Adipocyte (in vitro differentiated cells): ENCODE measurements at regions not wholly inside any gene's neighbourhood (a gene's known extent, or its start where the extent isn't known, plus 50 kb on each side); places are given as distances from the start of the nearest gene placed in this dataset.
"Not testable (repeated sequence)": the region's sequence is repeated elsewhere in the genome, so short reads cannot be mapped to it uniquely, and the experiment has no call there.

Source experiments
- DNase-seq: peaks from one replicate; pipeline ENCODE4 v3.0.0-alpha.2; 2015; ENCODE audit warnings: low read depth
- H3K27me3 ChIP-seq: replicated peaks from 2 replicates; pipeline ENCODE4 v1.7.0; 2013; ENCODE audit warnings: mild to moderate bottlenecking, low read length, moderate library complexity; ENCODE audit not compliant: control insufficient read depth, insufficient read depth
- H3K36me3 ChIP-seq: 2 replicates; pipeline ENCODE4 v1.7.0; 2013; ENCODE audit warnings: low read length, mild to moderate bottlenecking, moderate library complexity; ENCODE audit not compliant: control insufficient read depth, insufficient read depth, severe bottlenecking
- H3K4me1 ChIP-seq: 2 replicates; pipeline ENCODE4 v1.7.0; 2013; ENCODE audit warnings: mild to moderate bottlenecking, low read length, moderate library complexity; ENCODE audit not compliant: control insufficient read depth, insufficient read depth
- H3K4me3 ChIP-seq: 2 replicates; pipeline ENCODE4 v1.7.0; 2013; ENCODE audit warnings: mild to moderate bottlenecking, low read length, moderate library complexity
- H3K9ac ChIP-seq: 2 replicates; pipeline ENCODE4 v1.7.0; 2013; ENCODE audit warnings: mild to moderate bottlenecking, low read length, moderate library complexity
- H3K9me3 ChIP-seq: 2 replicates; pipeline ENCODE4 v1.7.0; 2013; ENCODE audit warnings: mild to moderate bottlenecking, low read length, moderate library complexity; ENCODE audit not compliant: control insufficient read depth

DNA sequence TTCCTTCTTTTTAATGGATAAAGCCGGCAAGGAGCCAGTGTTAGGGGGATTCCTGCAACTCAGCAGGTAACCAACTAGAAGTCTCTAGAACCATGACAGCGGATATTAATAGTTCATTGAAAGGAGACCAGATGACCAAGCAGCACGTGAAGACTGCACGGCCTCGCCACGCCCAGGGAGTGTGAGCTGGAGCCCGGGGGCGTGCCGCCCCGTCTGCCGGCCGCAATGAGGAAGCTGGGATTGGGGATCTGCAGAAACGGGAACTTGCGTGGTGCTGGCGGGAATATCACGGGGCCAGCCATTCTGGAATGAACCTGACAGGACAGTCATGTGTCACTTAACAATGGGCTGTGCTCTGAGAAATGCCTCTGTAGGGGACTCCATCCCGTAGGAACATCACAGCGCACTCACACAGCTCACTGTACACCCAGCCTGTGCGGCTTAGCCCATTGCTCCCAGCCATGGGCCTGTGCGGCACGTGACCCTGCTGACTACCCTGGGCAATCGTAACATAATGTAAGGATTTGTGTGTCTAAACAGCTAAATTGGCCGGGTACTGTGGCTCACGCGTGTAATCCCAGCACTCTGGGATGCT, 4092.8 kb upstream of the TPTE start:
- H3K9ac ChIP-seq, H3K4me1 ChIP-seq, H3K9me3 ChIP-seq, H3K4me3 ChIP-seq, DNase-seq, H3K27me3 ChIP-seq, H3K36me3 ChIP-seq: not testable (repeated sequence)

DNA sequence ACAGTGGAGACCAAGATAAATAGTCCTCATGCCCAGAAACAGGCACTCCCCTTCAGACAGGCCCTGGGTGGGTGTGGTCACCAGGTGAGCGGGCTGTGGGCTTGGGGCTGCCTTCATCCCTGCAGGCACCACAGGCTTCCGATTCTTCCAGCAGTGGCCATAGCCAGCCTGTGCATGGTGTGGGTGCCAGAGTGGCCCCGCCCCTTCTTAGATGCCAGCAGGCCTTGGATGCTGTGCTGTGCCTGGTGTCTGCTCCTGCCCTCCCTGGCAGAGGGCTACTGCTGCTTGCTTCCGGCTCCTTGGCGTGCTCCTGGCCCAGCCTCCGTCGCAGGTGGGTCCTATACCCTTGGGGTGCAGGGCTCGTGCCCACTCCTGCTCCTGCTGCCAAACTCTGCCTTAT, 4091.5 kb upstream of the TPTE start:
- H3K4me3 ChIP-seq, H3K4me1 ChIP-seq, H3K9ac ChIP-seq, H3K36me3 ChIP-seq, H3K27me3 ChIP-seq, DNase-seq, H3K9me3 ChIP-seq: not testable (repeated sequence)

DNA sequence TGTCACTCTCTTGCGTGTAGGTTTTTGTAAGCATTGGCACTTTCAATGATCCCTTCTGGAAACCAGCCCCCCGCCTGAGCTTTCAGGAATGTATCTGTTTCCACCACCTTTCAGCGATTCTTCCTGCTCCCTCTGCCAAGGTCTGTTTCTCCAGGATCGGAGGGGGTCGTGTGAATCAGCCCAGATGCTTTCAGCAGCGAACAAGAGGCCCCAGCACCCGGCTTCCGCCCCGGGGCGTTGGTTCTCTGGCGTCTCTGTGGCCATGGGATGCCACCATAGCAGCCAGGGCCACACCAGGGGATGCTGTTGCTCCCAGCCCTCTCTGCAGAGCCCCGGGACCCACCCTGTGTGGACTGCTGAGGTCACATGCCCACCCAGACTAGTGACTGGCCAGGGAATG, 4088.2 kb upstream of the TPTE start:
- not testable (repeated sequence) for H3K9me3 ChIP-seq, H3K4me1 ChIP-seq, DNase-seq, H3K27me3 ChIP-seq, H3K36me3 ChIP-seq, H3K4me3 ChIP-seq, H3K9ac ChIP-seq

DNA sequence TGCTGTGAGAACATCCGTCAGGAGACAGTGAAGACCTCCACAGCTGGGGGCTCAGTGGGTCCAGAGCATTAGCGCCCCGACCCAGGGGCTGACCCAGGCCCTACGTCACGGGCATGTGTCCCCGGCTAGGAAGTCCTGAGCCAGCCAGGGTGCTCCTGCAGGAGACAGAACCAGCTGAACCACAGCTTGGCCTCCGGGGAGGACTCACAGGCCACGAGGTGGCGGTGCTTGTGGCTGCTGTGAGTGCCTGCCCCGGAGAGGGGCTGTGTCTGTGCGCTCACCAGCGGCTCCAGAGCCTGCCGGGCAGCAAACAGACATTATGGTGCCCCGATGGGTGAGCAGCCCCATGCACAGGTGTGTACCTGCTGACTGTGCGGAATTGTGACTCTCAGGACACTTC, 4085.2 kb upstream of the TPTE start:
- H3K4me1 ChIP-seq, DNase-seq, H3K9ac ChIP-seq, H3K36me3 ChIP-seq, H3K27me3 ChIP-seq, H3K9me3 ChIP-seq, H3K4me3 ChIP-seq: not testable (repeated sequence)

DNA sequence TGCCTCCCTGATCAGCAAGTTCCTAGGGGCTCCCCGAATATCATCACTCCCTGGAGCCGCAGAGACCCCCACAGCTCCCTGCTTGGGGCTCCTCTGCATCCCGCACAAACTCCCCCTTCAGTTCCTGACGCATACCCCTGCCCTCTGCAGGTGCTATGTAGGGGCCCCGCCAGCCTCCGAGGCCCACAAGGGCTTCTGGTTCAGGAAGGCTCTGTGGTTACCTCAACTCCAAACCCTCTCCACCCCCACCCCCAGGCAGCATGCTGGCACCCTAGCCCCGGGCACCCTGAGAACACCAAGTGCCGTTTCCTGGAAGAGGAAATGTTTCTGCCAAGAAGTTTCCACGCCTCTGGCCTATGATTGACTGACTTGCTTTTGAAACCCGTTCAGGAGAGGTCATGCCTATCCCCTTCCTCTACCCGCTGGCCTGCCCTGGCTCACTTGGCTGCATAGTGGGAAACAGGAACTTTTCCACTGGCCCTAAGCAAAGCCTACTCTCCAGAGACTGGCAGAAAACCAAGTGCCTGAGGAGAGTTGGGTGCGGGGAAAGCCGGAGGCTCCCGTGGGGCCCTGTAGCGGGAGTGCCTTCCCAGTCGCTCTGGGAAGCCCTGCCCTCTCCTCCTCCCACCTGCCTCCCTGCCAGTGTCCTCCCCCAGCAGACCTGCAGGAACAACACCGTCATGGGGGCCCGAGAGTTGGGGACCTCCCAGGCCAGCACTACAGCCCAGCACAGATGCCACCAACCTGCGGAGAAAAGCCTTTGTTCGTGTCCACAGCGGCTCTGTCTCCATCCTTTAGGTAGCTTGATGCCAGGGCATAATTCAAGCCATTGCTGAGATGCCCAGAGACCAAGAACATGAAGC, 4084.2 kb upstream of the TPTE start:
- not testable (repeated sequence) for H3K27me3 ChIP-seq, H3K4me3 ChIP-seq, H3K36me3 ChIP-seq, H3K9ac ChIP-seq, DNase-seq, H3K9me3 ChIP-seq, H3K4me1 ChIP-seq

DNA sequence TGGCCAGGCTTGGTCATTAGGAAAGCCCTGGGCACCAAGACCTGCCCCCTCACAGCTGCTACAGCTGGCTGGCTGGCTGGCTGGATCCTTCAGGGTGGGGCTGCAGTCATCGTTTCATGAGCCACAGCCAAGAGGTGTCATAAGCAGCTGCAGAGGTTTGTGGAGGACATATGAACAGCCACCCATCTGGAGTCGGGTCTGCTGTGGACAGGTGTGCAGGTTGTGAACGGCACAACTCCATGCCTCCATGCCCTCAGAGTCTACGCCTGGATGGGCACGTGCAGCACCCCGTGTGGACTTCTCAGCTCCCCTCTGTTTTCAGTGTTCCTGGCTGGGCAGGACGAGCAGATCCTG, 4083.6 kb upstream of the TPTE start:
- H3K27me3 ChIP-seq, H3K4me3 ChIP-seq, DNase-seq, H3K9ac ChIP-seq, H3K4me1 ChIP-seq, H3K9me3 ChIP-seq, H3K36me3 ChIP-seq: not testable (repeated sequence)

DNA sequence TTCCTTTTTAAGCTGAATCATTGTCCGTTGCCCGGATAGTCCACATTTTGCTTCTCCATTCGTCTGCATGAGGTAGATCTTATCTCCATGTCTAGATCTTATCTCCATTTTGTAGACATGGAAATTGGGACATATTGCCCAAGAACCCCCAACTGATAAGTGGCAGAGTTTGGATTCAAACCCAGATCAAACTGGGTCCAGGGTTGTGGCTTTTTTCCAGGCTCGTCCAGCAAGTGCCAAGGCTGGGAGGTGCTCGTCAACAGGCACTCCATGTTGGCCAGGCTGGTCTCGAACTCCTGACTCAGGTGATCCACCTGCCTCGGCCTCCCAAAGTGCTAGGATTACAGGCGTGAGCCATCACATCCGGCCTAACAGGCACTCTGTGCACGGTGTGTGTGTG, 4082.3 kb upstream of the TPTE start:
- not testable (repeated sequence) for H3K27me3 ChIP-seq, H3K4me1 ChIP-seq, H3K9ac ChIP-seq, H3K36me3 ChIP-seq, H3K4me3 ChIP-seq, H3K9me3 ChIP-seq, DNase-seq

DNA sequence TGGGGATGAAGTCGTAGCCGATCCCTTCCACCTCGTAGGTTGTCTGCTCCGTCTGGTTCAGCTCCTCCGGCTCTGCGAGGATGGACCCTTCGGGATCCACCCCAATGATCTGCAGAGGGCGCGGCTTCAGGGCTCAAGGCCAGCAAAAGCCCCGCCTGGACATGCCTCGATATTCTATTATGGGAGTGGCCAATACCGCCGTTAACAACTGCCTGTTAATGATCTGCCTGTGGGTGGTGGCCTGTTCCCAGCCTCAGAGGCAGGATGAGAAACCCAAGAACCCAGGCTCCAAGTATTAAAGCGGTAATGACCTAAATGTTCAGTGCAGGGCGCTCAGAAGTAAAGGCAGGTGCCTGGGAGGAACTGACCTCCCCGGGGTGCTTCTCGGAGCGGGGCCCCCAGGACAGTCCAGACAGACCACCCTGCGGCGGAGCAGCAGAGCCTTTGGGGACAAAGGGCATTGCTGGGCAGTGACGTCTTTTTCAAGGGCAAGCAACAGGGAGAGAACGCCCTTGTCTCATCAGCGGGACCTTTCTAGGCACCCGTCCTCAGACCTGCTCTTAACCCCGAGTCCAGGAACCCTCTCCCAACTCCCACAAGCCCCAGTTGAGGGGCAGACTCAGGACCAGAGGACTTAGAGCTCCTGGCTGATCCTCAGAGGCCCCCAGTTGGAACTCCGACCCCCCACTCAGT, 4066.6 kb upstream of the TPTE start:
- H3K9ac ChIP-seq, H3K27me3 ChIP-seq, H3K36me3 ChIP-seq, DNase-seq, H3K4me3 ChIP-seq, H3K9me3 ChIP-seq, H3K4me1 ChIP-seq: not testable (repeated sequence)

DNA sequence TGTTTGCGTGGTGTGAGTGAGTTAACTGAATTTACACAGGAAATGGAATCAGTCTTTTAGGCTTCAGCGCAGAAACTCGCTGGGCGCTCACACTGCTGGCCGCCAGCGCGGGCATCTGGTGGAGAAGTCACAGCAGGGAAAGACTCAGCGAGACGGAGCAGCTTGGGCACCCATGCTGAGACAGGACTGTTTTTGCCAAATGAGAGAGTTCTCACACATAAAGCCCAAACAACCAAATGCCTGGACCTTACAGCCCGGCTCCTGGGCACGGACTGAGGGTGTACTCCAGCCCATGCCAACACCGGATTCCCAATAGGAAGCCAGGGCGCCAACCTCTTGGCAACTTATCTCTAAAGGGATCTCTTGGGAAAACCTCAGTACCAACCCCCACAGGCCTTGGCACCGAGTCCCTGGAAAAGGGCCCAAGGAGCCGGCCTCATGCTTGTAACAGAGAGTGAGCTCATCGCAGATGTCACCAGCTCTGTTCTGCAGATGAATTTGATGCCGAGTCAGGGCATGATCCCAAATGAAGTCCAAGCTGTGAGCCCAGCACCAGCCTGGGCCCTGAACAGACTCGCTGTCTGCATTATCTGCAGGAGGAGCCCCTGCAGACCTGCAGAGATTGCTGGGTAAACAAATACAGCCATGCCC, 4065.2 kb upstream of the TPTE start:
- not testable (repeated sequence) for H3K36me3 ChIP-seq, H3K4me1 ChIP-seq, H3K4me3 ChIP-seq, H3K9ac ChIP-seq, H3K9me3 ChIP-seq, H3K27me3 ChIP-seq, DNase-seq

DNA sequence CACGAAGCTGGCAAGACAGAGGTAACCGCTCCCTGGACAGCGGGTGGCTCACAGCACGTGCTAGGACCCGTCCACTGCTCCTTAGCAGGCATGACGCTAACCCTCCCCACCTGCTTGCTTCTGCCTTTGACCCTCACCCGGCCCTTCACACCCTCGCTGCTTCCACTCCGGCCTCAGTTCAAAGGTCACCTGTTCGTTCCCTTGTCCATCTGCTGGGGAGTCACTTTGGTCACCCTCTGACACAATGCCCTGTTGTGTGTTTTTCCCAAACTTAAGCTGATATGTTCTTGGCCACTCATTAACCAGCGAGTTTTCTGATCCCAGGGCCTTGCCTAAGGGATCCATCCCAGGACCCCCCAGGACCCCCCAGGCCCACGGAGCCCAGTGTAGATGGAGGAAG, 4061.6 kb upstream of the TPTE start:
- not testable (repeated sequence) for DNase-seq, H3K27me3 ChIP-seq, H3K4me1 ChIP-seq, H3K4me3 ChIP-seq, H3K9ac ChIP-seq, H3K9me3 ChIP-seq, H3K36me3 ChIP-seq

DNA sequence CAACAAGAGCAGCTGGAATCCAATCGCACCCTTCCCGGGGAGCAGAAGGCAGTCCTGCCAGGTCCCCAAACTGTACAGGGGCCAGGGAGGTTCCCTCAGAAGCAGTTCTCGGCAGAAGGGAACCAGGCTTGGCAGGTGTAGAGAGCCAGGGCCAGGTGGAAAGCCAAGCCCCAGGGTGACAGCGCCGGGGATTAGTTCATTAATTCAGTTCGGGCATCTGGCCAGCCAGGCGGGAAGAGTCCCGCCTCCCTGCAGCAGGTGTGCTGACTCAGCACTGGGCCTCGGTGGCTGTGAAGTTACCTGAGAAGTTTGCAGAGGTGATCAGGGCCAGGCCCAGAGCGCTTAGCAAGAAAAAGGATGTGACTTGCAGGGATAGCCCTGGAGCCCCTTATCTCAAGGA, 4060.0 kb upstream of the TPTE start:
- not testable (repeated sequence) for H3K9ac ChIP-seq, H3K36me3 ChIP-seq, H3K4me3 ChIP-seq, DNase-seq, H3K4me1 ChIP-seq, H3K9me3 ChIP-seq, H3K27me3 ChIP-seq
